IPS DF 6.9 (cell line): ENCODE measurements at regions not wholly inside any gene's neighbourhood (a gene's known extent, or its start where the extent isn't known, plus 50 kb on each side); places are given as distances from the start of the nearest gene placed in this dataset.

Experiments
- DNase-seq: peaks from one replicate; pipeline ENCODE4 v3.0.0-alpha.2; 2013; ENCODE audit warnings: low read depth, low spot score
- H3K27ac ChIP-seq: one replicate; pipeline ENCODE4 v1.5.1; 2013; ENCODE audit warnings: low read length, control low read depth
- H3K27me3 ChIP-seq: 2 replicates; pipeline ENCODE4 v1.6.1; 2013; ENCODE audit warnings: mild to moderate bottlenecking, low read length; ENCODE audit not compliant: control insufficient read depth, insufficient read depth
- H3K36me3 ChIP-seq: 2 replicates; pipeline ENCODE4 v1.6.1; 2013; ENCODE audit warnings: low read length; ENCODE audit not compliant: control insufficient read depth, insufficient read depth
- H3K4me1 ChIP-seq: 2 replicates; pipeline ENCODE4 v1.6.1; 2013; ENCODE audit warnings: low read length; ENCODE audit not compliant: control insufficient read depth, insufficient read depth
- H3K4me3 ChIP-seq: 2 replicates; pipeline ENCODE4 v1.5.1; 2013; ENCODE audit warnings: mild to moderate bottlenecking, low read length
- H3K9me3 ChIP-seq: 2 replicates; pipeline ENCODE4 v1.6.1; 2013; ENCODE audit warnings: low read length, inconsistent platforms; ENCODE audit not compliant: control insufficient read depth, insufficient read depth
- WGBS: extraction: QIAGEN DNeasy Blood & Tissue Kit; methylation state at CpG from one replicate; pipeline ENCODE4 v1.1.7; 2013; ENCODE audit warnings: mixed read lengths, missing lambda C conversion rate; ENCODE audit not compliant: insufficient read length, insufficient coverage; 5-methylcytosine and 5-hydroxymethylcytosine counted together

GRCh38 chr3:150148227-150148626 is 177.5 kb upstream of the PFN2 start:
- H3K27ac ChIP-seq: no peak overlapping the region

GRCh38 chr3:150147776-150148175 is 177.1 kb upstream of the PFN2 start:
- Histone ChIP-seq H3K27ac (no peak overlapping the region), H3K9me3 (no peaks in the 10 kb centered on the region), H3K27me3 (no peaks in the 10 kb centered on the region), H3K4me3 (no peak overlapping the region), H3K36me3 (no peaks in the 10 kb centered on the region), H3K4me1 (0 out of 2 replicates have a peak, but pooled peaks cover 1% of the 10 kb centered on the region)
- WGBS: no CpG with 5 or more reads among the region's 5 CpGs
- DNase-seq: no peak

More at GRCh38 chr3:150148227-150148626, 177.5 kb upstream of the PFN2 start:
- H3K36me3 ChIP-seq: no peaks in the 10 kb centered on the region
- H3K4me1 ChIP-seq: 0 out of 2 replicates have a peak, but pooled peaks cover 1% of the 10 kb centered on the region
- no peak for DNase-seq
- H3K9me3 ChIP-seq: no peaks in the 10 kb centered on the region
- H3K4me3 ChIP-seq: no peak overlapping the region
- H3K27me3 ChIP-seq: no peaks in the 10 kb centered on the region
- no CpG with 5 or more reads among the region's 5 CpGs for WGBS

GRCh38 chr3:150146991-150147761 is 176.5 kb upstream of the PFN2 start:
- no peak for DNase-seq
- no peak overlapping the region for H3K27ac ChIP-seq
- no peaks in the 10 kb centered on the region for H3K9me3 ChIP-seq
- H3K27me3 ChIP-seq: no peaks in the 10 kb centered on the region
- no peak overlapping the region for H3K4me3 ChIP-seq
- no CpG with 5 or more reads among the region's 10 CpGs for WGBS
- 0 out of 2 replicates have a peak, but pooled peaks cover 1% of the 10 kb centered on the region for H3K4me1 ChIP-seq
- no peaks in the 10 kb centered on the region for H3K36me3 ChIP-seq

GRCh38 chr3:150145659-150146058 is 175.0 kb upstream of the PFN2 start:
- Histone ChIP-seq H3K4me1 (0 out of 2 replicates have a peak, but pooled peaks cover 1% of the 10 kb centered on the region), H3K36me3 (no peaks in the 10 kb centered on the region), H3K27me3 (no peaks in the 10 kb centered on the region), H3K4me3 (no peak overlapping the region), H3K9me3 (no peaks in the 10 kb centered on the region), H3K27ac (no peak overlapping the region)
- no CpG with 5 or more reads among the region's 3 CpGs for WGBS
- DNase-seq: no peak

- no peaks in the 10 kb centered on the region for H3K27me3 ChIP-seq
- H3K27ac ChIP-seq: no peak overlapping the region
- no peaks in the 10 kb centered on the region for H3K9me3 ChIP-seq
- no CpG with 5 or more reads among the region's 6 CpGs for WGBS
- H3K4me1 ChIP-seq: 0 out of 2 replicates have a peak, but pooled peaks cover 1% of the 10 kb centered on the region
- no peak overlapping the region for H3K4me3 ChIP-seq
- H3K36me3 ChIP-seq: no peaks in the 10 kb centered on the region
- DNase-seq: no peak
Observed at GRCh38 chr3:150144191-150144708, 173.6 kb upstream of the PFN2 start.

GRCh38 chr3:150142936-150143335 is 172.2 kb upstream of the PFN2 start:
- Histone ChIP-seq H3K9me3 (no peaks in the 10 kb centered on the region), H3K27ac (no peak overlapping the region), H3K36me3 (no peaks in the 10 kb centered on the region), H3K4me1 (0 out of 2 replicates have a peak, but pooled peaks cover 1% of the 10 kb centered on the region), H3K27me3 (no peaks in the 10 kb centered on the region), H3K4me3 (no peak overlapping the region)
- no peak for DNase-seq

- no peak overlapping the region for H3K4me3 ChIP-seq
- 0 out of 2 replicates have a peak, but pooled peaks cover 1% of the 10 kb centered on the region for H3K4me1 ChIP-seq
- no CpG with 5 or more reads among the region's 3 CpGs for WGBS
- no peaks in the 10 kb centered on the region for H3K36me3 ChIP-seq
- no peaks in the 10 kb centered on the region for H3K9me3 ChIP-seq
- H3K27me3 ChIP-seq: no peaks in the 10 kb centered on the region
- DNase-seq: no peak
- no peak overlapping the region for H3K27ac ChIP-seq
Observed at GRCh38 chr3:150141790-150142326, 171.2 kb upstream of the PFN2 start.

- DNase-seq: no peak
- WGBS: no CpG with 5 or more reads among the region's 14 CpGs
- Histone ChIP-seq H3K4me3 (no peak overlapping the region), H3K27ac (no peak overlapping the region), H3K4me1 (0 out of 2 replicates have a peak, but pooled peaks cover 1% of the 10 kb centered on the region), H3K27me3 (no peaks in the 10 kb centered on the region), H3K9me3 (no peaks in the 10 kb centered on the region), H3K36me3 (no peaks in the 10 kb centered on the region)
Observed at GRCh38 chr3:150140614-150141321, 170.1 kb upstream of the PFN2 start.

GRCh38 chr3:150138824-150139223 is 168.1 kb upstream of the PFN2 start:
- no peak for DNase-seq
- Histone ChIP-seq H3K4me3 (no peak overlapping the region), H3K27me3 (no peaks in the 10 kb centered on the region), H3K36me3 (no peaks in the 10 kb centered on the region), H3K4me1 (no peaks in the 10 kb centered on the region), H3K9me3 (no peaks in the 10 kb centered on the region), H3K27ac (no peak overlapping the region)
- no CpG with 5 or more reads among the region's 3 CpGs for WGBS

- no peak overlapping the region for H3K27ac ChIP-seq
- no peaks in the 10 kb centered on the region for H3K27me3 ChIP-seq
- DNase-seq: no peak
- no peak overlapping the region for H3K4me3 ChIP-seq
- H3K4me1 ChIP-seq: peaks cover 1% of the 10 kb centered on the region; the same call in 1 of the 2 replicates
- no peaks in the 10 kb centered on the region for H3K36me3 ChIP-seq
- H3K9me3 ChIP-seq: no peaks in the 10 kb centered on the region
Observed at GRCh38 chr3:150136242-150136641, 165.5 kb upstream of the PFN2 start.
